Smooth muscle cell (in vitro differentiated cells): ENCODE measurements at regions not wholly inside any gene's neighbourhood (a gene's known extent, or its start where the extent isn't known, plus 50 kb on each side); places are given as distances from the start of the nearest gene placed in this dataset.

Source experiments
- DNase-seq: peaks from one replicate; lab custom pipeline; 2025; ENCODE audit not compliant: unreplicated experiment; lab: John Stamatoyannopoulos, UW
- H2AFZ ChIP-seq: fragments of 200-600 bp; sonication (generic); 2 replicates; pipeline ENCODE4 v1.6.0; 2016; ENCODE audit warnings: antibody characterized with exemption, low read depth, mild to moderate bottlenecking
- H3F3A ChIP-seq: fragments of 200-600 bp; sonication (generic); 2 replicates; pipeline ENCODE4 v1.6.0; 2017; ENCODE audit warnings: antibody characterized with exemption, low read depth
- H3K27ac ChIP-seq: fragments of 200-600 bp; sonication (generic); 2 replicates; pipeline ENCODE4 v1.5.1; 2016; ENCODE audit warnings: low read depth, mild to moderate bottlenecking
- H3K27me3 ChIP-seq: fragments of 200-600 bp; sonication (generic); 2 replicates; pipeline ENCODE4 v1.6.1; 2016; ENCODE audit warnings: low read depth, mild to moderate bottlenecking
- H3K36me3 ChIP-seq: fragments of 200-600 bp; sonication (generic); 2 replicates; pipeline ENCODE4 v1.5.1; 2016; ENCODE audit warnings: low read depth
- H3K4me1 ChIP-seq: fragments of 200-600 bp; sonication (generic); 2 replicates; pipeline ENCODE4 v1.5.1; 2016; ENCODE audit warnings: low read depth
- H3K4me2 ChIP-seq: fragments of 200-600 bp; sonication (generic); 2 replicates; pipeline ENCODE4 v1.6.0; 2016; ENCODE audit warnings: mild to moderate bottlenecking
- H3K4me3 ChIP-seq: fragments of 200-600 bp; sonication (generic); 2 replicates; pipeline ENCODE4 v1.5.1; 2016; ENCODE audit warnings: mild to moderate bottlenecking
- H3K79me2 ChIP-seq: fragments of 200-600 bp; sonication (generic); 2 replicates; pipeline ENCODE4 v1.6.0; 2016; ENCODE audit warnings: low read depth, mild to moderate bottlenecking
- H3K9ac ChIP-seq: fragments of 200-600 bp; sonication (generic); 2 replicates; pipeline ENCODE4 v1.6.0; 2016; ENCODE audit warnings: low read depth
- H3K9me3 ChIP-seq: fragments of 200-600 bp; sonication (generic); replicated peaks from 2 replicates; pipeline ENCODE4 v1.5.1; 2016; ENCODE audit warnings: low read depth
- H4K20me1 ChIP-seq: fragments of 200-600 bp; sonication (generic); 2 replicates; pipeline ENCODE4 v1.6.0; 2016; ENCODE audit warnings: low read depth
- WGBS: methylation state at CpG from one replicate; pipeline ENCODE4 v1.1.7; 2016; ENCODE audit warnings: low lambda C conversion rate; 5-methylcytosine and 5-hydroxymethylcytosine counted together
- TF ChIP-seq, protein P1 (sequence below): fragments of 200-600 bp; sonication (generic); IDR thresholded peaks from 2 replicates; pipeline ENCODE4 v1.5.1; 2017; ENCODE audit warnings: borderline replicate concordance, mild to moderate bottlenecking, antibody characterized with exemption; ENCODE audit not compliant: insufficient read depth, poor library complexity, severe bottlenecking

GRCh38 chr22:47619631-47620030, 857.2 kb downstream of the TBC1D22A start:
- Histone ChIP-seq H3K36me3 (no peaks in the 10 kb centered on the region), H2AFZ (no peak overlapping the region), H3F3A (no peaks in the 10 kb centered on the region), H3K27me3 (no peaks in the 10 kb centered on the region), H4K20me1 (no peaks in the 10 kb centered on the region), H3K4me2 (no peak overlapping the region), H3K4me1 (no peaks in the 10 kb centered on the region), H3K9me3 (peaks cover 2% of the 10 kb centered on the region), H3K79me2 (no peaks in the 10 kb centered on the region), H3K9ac (no peak overlapping the region), H3K27ac (no peak overlapping the region), H3K4me3 (no peak overlapping the region)
- TF ChIP-seq, protein P1, sequence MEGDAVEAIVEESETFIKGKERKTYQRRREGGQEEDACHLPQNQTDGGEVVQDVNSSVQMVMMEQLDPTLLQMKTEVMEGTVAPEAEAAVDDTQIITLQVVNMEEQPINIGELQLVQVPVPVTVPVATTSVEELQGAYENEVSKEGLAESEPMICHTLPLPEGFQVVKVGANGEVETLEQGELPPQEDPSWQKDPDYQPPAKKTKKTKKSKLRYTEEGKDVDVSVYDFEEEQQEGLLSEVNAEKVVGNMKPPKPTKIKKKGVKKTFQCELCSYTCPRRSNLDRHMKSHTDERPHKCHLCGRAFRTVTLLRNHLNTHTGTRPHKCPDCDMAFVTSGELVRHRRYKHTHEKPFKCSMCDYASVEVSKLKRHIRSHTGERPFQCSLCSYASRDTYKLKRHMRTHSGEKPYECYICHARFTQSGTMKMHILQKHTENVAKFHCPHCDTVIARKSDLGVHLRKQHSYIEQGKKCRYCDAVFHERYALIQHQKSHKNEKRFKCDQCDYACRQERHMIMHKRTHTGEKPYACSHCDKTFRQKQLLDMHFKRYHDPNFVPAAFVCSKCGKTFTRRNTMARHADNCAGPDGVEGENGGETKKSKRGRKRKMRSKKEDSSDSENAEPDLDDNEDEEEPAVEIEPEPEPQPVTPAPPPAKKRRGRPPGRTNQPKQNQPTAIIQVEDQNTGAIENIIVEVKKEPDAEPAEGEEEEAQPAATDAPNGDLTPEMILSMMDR: no peak
- WGBS: 79% methylated on average over 9 of the region's 11 CpGs
- no peak for DNase-seq

- Histone ChIP-seq H3K4me1 (no peaks in the 10 kb centered on the region), H2AFZ (no peak overlapping the region), H3K27me3 (no peaks in the 10 kb centered on the region), H3K36me3 (no peaks in the 10 kb centered on the region), H3K4me3 (no peak overlapping the region), H3K9ac (no peak overlapping the region), H3K9me3 (peaks cover 2% of the 10 kb centered on the region), H3F3A (no peaks in the 10 kb centered on the region), H3K4me2 (no peak overlapping the region), H4K20me1 (no peaks in the 10 kb centered on the region), H3K79me2 (no peaks in the 10 kb centered on the region), H3K27ac (no peak overlapping the region)
- TF ChIP-seq, protein P1: no peak
- no peak for DNase-seq
- WGBS: 78% methylated on average over 23 of the region's 23 CpGs
Observed at GRCh38 chr22:47618180-47619010, 855.9 kb downstream of the TBC1D22A start.

DNA sequence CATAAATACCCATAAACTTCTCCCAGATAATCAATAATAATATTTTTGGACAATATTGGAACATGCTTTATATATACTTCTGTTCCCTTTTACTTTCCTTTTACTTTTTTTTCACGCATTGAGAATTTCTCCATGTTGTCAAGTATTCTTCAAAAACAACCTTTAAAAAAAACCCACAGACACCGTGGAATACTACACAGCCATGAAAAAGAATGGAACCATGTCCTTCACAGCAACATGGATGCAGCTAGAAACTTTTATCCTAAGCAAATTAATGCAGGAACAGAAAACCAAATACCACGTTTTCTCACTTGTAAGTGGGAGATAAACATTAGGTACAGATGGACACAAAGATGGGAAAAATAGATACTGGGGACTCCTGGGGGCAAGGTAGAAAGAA, 854.7 kb downstream of the TBC1D22A start:
- H3K27me3 ChIP-seq: no peaks in the 10 kb centered on the region
- H3K4me3 ChIP-seq: no peak overlapping the region
- H3F3A ChIP-seq: no peaks in the 10 kb centered on the region
- DNase-seq: no peak
- H3K79me2 ChIP-seq: no peaks in the 10 kb centered on the region
- H3K36me3 ChIP-seq: no peaks in the 10 kb centered on the region
- no peak overlapping the region for H2AFZ ChIP-seq
- no peaks in the 10 kb centered on the region for H4K20me1 ChIP-seq
- H3K4me1 ChIP-seq: no peaks in the 10 kb centered on the region
- H3K9ac ChIP-seq: no peak overlapping the region
- whole genome bisulfite sequencing: 63% methylated on average over 3 of the region's 3 CpGs
- H3K4me2 ChIP-seq: no peak overlapping the region
- H3K9me3 ChIP-seq: peaks cover 2% of the 10 kb centered on the region
- TF ChIP-seq, protein P1: no peak
- H3K27ac ChIP-seq: no peak overlapping the region
